ENCODE measurements at regions not wholly inside any gene's neighbourhood (a gene's known extent, or its start where the extent isn't known, plus 50 kb on each side); places are given as distances from the start of the nearest gene placed in this dataset.

DNA sequence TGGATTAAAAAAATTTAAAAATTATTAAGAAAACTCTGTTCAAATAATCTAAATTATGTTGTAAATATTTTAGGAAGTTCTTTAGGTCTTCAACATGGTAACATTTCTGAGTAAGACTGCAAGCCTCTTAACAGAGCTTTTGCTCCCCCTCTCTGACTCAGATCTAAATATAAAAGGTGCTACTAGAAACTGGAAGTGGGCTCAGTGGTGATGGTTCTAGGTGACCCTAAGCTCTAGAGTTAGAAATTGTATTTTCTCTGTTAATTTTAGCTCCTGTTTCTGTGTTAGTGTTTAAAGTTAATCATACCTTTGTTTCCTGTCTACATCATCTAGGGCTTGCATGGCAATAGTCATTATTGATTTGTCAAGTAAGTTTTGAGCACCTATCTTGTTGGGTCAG lies 159.9 kb upstream of the MEIS2 start:
- DNase-seq (ENCODE audit: low spot score) = no peak
- FAIRE-seq = no peak

DNA sequence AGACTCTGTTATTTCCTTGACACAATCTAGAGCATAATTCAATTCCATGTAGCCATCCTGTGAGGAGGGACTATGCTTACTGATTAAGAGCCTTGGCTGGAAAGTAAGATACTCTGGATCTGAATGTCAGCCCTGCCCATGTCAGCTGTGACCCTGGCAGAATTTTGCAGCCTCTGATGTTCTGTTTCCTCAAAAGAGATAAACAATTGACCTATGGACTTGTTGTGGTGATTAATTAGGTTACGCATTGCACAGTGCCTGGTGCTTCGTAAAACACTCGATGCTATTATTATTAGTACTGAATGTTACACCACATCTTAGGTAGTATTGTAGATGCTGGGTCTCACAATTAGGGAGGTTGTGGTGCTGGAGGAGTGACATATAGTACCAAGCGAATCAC lies 161.3 kb upstream of the MEIS2 start:
- no peak for FAIRE-seq

DNA sequence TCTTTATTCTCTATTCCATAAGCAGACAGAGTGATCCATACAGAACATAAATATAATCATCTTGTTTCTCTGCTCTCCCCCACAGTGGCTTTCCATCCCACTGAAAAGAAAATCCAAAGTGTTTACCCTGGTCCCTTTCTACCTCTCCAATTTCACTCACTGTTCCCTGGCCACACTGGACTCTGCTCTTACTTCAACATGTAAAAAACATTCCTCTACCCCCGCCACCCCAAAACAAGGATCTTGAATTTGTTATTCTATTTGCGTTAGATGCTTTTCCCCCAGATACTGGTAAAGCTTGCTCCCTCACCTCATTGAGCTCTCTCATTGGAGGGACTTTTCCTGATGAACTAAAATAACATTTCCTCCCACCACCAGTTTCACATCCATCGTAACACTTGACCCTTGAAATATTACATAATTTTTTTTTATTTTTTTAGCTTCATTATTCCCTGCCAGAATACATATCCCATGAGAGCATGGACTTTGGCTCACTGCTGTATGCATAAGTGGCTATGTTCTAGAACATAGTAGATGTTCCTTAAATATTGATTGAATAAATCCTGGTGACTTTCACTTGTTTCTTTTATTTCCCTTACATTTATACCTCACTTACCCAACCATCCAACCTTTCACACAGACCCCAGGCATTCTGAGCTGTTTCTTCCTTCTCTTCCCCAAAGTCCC lies 162.7 kb upstream of the MEIS2 start:
- DNase-seq (ENCODE audit: low spot score) (no peak), FAIRE-seq (no peak)

More for the DNA sequence above, 161.3 kb upstream of the MEIS2 start:
- no peak for DNase-seq (ENCODE audit: low spot score)

DNA sequence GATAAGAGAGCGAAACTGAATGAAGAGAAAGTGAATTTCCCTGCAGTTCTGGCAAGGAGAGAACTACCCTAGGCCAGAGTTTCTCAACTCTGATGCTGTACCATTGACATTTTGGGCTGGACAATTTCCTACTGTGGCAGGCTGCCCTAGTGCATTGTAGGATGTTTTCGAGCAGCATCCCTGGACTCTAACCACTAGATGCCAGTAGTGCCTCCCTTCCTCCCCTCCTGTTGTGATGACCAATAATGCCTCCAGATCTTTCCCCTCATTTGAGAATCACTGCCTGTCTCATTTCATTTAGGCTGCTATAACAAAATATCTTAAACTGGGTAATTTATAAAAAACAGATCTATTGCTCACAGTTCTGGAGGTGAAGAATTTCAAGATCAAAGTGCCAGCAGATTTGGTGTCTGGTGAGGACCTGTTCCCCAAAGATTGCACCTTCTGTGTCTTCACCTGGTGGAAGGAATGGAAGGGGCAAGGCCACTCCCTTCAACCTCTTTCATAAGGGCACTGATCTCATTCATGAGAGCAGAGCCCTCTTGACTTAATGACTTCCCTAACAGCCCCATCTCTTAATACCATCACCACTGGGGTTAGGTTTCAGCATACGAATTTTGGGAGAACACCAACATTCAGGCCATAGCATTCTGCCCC lies 188.9 kb upstream of the MEIS2 start:
- DNase-seq (ENCODE audit: low spot score) = peak; percentile 24
- no peak for FAIRE-seq

DNA sequence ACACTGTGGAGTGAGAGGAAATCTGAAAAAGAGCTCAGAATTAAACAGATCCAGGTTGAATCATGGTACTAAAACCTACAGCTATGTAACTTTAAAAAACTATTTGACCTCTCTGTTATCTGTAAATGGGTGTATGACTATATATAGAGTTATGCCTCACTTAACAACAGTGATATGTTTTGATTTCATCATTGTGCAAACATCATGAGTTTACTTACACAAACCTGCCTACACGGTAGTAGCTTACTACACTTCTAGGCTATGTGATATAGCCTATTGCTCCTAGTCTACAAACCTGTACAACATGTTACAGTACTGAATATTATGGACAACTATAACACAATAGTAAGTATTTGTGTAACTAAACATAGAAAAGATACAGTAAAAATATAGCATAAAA lies 191.6 kb upstream of the MEIS2 start:
- no peak for DNase-seq (ENCODE audit: low spot score)
- no peak for FAIRE-seq

DNA sequence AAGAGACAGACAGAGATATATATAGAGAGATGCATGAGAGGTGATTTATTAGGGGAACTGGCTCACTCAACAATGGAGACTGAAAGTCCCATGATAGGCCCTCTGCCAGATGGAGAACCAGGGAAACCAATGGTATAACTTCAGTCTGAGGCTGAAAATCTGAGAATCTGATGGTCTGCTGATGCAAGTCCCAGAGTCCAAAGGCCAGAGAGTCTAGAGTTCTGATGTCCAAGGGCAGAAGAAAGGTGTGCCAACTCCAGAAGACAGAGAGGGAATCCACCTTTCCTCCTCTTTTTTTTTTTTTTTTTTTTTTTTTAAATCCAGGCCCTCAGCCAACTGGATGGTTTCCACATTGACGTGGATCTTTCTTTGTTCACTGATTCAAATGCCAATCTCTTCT lies 197.9 kb upstream of the MEIS2 start:
- FAIRE-seq = no peak

DNA sequence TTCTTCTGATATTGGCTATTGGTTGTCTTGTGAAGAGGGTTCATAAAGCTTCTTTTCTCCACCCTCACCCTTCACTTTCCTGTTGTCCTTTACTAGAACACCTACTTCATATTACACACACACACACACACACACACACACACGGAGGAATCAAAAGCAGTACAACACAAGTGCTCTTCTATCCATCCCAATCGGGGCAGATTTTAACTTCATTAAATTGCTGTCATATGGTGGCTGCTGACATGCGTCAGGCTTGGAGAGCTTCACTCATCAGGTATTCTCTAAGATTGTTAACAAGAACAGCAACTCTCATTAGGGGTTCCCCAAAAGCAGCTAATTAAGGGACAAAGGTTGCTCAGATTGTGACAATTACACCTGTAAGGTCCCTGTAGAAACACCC lies 239.1 kb upstream of the MEIS2 start:
- FAIRE-seq (no peak), DNase-seq (ENCODE audit: low spot score) (no peak)

More for the DNA sequence above, 197.9 kb upstream of the MEIS2 start:
- DNase-seq (ENCODE audit: low spot score) = no peak

DNA sequence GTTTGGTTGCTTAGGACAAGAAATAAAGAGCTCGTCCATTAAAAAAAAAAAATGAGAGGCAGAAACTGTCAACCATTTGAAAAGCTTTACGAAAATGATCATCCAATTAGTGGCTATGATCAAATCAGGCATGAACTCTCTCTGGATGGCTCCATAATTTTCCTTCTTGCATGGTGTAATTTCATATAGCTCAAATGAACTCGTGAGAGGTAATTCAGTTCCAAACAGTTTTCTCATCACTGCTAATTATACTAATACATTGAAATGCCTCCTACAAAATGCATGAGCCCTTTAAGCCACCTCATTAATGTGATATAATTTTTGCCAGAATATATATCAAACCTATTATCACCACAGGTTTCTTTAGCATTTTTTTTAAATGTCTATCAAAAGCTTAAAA lies 239.5 kb upstream of the MEIS2 start:
- no peak for DNase-seq (ENCODE audit: low spot score)
- no peak for FAIRE-seq

DNA sequence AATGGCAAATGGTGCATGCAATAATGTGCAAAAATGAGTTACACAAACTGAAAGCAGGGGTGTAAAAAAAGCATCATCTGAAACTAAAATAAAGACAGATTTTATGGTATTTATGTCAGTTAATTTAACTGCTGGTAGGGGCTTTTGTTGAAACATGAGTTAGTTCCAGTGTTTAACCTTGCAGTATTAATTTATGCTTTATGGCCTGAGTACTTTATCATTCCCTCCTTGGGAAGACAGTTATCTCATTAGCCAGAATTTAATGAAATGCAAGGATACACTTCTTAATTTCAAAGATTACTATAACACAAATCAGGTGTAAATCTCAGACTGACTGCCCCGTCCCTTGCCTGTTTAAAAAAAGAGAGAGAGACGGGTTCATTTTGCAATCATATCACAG lies 240.1 kb upstream of the MEIS2 start:
- no peak for DNase-seq (ENCODE audit: low spot score)
- FAIRE-seq = no peak

DNA sequence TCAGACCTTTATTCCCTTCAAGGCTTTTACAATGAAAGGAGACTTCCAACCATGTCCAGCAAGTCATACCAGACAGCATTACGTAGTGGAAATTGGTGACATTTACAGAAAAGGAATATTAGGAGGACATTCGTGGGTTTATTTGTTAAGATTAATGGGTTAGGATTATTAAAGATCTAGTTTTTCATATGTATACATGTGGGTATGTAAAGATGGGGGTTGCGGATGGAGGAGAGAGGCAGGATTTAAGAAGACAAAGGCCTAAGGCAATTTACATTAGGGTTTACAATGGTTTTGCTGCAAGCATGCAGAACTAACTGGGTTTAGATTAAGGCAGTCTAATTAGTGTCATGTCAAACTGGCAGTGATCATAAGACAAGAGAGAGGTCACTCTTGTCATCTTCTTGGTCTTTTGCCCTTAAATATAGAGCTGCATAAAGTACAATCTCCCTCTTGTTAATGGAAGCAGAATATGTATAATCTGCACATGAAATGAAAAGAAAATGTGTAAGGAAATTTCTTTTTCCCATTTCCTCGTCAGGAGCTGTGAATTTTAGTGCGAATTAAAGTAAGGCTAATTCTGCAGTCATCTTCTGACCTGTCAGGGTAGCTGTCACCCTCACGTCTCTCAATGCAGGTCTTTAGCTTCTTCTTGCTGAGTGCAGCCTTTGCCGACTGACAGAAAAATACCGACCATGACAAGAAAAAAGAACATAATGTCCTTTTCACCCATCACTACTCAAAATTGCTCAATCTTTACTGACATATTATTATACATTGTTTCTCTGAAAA lies 258.9 kb upstream of the MEIS2 start:
- no peak for FAIRE-seq
- DNase-seq (ENCODE audit: low spot score) = no peak

DNA sequence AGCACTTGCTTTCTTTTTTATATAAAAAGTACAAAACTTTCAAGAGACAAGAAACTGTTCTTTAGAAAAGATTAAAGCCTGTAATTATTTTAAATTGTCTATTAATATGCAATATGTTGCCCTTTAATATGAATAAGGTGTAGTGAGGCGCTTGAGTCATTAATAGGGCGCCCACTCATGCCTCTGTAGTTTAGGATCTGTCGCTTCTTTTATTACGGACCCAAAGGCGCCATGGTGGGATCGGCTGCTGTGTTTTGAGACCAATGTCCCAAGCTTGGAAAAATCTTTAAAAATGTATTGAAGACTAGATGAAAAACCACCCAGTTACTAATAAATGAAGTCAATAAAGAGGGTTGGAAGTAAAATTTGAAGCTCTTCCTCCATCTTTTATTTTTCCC lies 259.5 kb upstream of the MEIS2 start:
- DNase-seq (ENCODE audit: low spot score) = no peak
- FAIRE-seq = no peak

DNA sequence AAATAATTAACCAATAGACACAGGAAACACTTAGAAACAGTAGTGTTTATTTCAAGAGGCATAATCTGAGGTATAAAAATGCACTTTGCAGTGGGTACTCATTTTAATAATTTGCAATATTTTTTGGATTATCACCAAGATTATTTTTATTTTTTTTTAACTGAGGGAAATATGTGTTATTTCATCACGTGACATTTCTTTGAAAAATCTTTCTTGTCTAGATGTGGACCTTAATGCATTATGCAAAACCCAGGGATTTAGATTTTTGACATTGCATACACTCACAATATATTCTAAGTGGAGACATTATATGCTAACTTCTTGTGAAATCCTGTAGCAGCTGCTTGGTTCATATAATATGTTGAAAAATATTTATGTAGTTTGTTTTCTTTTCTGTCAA lies 260.4 kb upstream of the MEIS2 start:
- no peak for FAIRE-seq

DNA sequence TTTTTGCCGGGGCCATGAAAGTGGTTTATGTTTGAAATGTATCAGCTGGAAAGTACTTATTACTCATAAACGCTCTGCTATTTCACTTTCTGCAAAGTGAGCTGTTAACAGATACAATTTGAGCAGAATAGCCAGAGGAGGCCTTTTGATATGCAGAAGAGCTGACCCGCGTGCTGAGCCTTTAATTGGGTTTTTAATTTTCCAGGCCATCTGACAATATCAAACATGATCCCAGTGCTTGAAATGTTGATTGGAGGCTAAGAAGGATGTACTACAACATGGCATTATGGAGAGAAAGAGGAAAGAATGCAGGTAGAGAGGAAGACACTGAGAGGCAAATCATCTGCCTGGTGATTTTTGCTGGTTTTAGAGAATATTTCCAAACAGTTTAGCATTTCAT lies 261.3 kb upstream of the MEIS2 start:
- FAIRE-seq (no peak), DNase-seq (ENCODE audit: low spot score) (no peak)

More for the DNA sequence above, 260.4 kb upstream of the MEIS2 start:
- DNase-seq (ENCODE audit: low spot score) = no peak

DNA sequence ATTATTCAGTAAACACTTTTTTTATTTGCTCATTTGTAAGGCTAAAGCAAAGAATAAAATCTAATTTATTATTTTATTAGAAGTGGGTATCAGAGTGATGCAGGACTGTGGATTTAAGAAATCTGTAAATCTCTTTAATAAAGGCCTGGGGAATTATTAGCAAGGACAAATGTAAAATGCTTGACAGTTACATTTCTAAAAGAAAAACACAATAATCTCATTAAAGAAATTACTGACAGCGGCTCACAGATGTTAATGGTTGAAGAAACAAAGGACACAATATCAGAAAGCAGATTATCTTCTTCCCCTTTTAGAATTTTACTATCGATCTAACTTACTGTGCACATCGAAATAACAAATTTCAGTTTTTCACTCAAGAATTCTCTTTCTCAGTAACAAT lies 262.1 kb upstream of the MEIS2 start:
- no peak for FAIRE-seq
- DNase-seq (ENCODE audit: low spot score) = no peak

DNA sequence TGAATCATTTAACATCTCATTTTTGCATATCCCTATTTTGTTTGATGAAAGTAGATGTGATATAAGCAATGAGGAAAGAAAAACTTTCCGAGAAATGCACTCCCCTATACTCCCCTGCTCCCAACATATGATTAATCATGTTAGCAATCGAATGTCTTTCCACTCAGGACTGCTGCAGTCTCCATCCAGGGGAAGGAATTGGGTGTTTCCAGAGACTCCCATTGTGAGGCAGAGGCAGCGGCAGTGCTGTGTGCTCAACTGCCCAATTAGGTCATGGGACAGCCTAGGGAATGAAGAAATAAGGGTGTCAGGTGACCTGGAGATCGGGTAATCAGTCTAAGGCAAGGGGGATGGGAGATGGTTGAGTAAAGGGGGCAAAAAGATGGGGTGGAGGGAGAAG lies 268.6 kb upstream of the MEIS2 start:
- DNase-seq (ENCODE audit: low spot score) (no peak), FAIRE-seq (no peak)

DNA sequence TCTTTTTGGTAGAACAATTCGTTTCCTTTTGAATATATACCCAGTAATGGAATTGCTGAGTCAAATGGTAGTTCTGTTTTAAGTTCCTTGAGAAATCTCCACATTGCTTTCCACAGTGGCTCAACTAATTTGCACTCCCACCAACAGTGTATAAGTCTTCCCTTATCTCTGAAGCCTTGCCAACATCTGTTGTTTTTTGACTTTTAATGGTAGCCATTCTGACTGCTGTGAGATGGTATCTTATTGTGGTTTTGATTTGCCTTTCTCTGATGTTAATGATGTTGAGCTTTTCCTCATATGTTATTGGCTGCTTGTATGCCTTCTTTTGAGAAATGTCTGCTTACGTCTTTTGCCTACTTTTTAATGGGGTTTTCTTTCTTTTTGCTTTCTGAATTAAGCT lies 270.6 kb upstream of the MEIS2 start:
- DNase-seq (ENCODE audit: low spot score) = no peak
- no peak for FAIRE-seq

DNA sequence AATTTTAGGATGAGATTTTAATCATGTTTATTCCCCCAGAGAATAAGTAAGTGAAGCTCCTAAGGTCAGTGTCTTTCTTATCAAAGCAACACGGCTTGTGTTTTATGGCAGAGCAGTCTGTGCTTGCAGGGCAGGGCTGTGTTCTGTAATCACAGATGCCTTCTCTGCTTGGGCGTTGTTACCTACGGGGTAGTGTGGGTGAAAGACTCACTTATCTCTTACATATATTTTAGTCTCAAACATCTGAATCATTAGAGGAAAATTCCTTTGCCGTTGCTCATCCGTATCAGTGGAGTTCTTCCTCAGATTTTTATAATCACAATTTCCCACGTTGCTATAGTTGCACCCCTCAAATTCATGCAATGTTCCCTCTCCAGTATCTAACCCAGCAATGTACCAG lies 271.7 kb upstream of the MEIS2 start:
- DNase-seq (ENCODE audit: low spot score) (no peak), FAIRE-seq (no peak)

DNA sequence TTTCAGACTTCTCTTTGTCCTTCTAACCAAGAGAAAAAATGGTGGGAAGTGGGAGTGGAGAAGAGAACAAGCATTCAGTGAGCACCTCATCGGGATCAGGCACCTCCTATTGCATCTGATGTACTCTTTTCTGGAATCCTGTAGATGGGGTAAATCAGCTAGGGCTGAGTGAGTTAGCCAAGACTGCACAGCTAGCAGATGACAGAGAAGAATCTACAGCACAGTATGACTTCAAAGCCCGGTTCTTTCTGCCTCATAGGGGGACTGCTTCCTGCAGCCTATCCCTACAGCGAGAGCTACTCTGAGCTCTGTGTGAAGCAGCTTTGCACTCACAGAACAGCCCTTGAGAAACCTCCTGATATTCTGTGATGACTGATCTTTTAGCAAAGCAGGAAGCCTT lies 275.2 kb upstream of the MEIS2 start:
- no peak for FAIRE-seq

DNA sequence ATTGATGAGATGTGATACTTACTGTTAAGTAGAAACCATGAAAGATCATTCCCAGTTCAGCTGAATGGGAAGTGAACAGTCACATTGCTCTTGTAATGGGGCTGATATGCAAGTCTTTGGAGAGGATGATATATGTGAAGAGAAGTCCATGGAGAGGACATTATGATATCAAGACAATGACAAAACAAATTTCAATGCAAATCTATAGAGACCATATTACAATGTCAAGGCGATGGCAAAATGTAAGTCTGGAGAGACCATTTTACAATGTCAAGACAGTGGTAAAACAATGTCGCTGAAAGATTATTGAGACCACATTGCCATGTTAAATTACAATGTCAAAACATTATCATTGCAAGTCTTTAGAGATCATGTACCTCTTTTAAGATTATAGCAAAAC lies 277.1 kb upstream of the MEIS2 start:
- FAIRE-seq = no peak

More for the DNA sequence above, 275.2 kb upstream of the MEIS2 start:
- DNase-seq (ENCODE audit: low spot score) = no peak

DNA sequence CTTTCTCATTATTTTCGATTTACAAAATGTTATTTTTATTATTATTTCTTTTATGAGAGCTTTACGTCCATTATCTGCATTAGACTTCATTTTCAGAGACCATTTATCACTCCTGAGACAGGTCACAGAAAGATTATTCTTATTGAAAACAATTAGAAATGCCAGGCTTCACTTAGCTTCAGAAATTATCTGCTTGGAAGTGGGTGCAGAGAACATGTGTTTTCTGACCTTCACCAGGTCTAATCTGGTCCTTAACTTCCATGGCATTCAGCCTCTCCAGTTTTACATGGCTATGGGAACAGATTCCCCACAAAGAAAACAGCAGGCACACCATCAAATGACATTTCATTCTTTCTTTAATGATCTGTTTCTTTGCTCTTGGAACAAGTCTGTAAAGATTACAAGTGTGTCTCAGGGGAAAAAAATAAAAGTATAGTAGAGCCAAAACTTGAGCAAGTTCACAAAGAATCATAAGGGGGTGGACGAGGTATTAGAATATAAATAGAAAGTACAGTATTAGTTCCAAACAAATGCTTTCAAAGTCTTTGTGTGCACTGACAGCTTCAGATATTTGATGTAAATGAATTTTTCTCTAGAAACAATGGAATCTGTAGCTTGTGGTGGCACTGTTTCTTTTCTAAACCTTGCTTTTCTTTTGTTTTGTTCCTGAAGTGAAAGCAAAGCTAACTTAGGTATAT lies 294.2 kb upstream of the MEIS2 start:
- no peak for FAIRE-seq

More for the DNA sequence above, 277.1 kb upstream of the MEIS2 start:
- no peak for DNase-seq (ENCODE audit: low spot score)

DNA sequence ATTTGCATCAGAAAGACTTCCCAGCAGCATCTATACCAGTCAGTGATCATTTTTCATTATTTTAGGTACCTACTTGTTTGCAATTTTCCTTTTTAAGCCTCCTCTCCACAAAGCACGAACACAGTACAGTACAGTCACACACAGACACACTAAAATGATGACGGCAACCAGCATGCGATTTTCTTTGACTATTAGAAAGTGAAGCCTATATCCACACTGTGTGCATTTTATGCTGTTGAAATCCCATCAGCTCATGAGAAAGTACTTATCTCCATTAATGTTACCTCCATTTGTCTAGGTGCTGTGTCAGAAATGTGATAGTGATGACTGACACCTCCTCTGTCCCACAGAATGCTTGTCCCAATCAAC lies 294.7 kb upstream of the MEIS2 start:
- DNase-seq (ENCODE audit: low spot score) = no peak
- FAIRE-seq = no peak

More for the DNA sequence above, 294.2 kb upstream of the MEIS2 start:
- DNase-seq (ENCODE audit: low spot score) = no peak
